ENCODE measurements at regions not wholly inside any gene's neighbourhood (a gene's known extent, or its start where the extent isn't known, plus 50 kb on each side); places are given as distances from the start of the nearest gene placed in this dataset.

GRCh38 chr4:3851881-3852280, 85.7 kb downstream of the ADRA2C start:
- DNase-seq (ENCODE audit: low spot score in 2 of 2) (no peak), ATAC-seq (replicated peaks; ENCODE audit: extremely low read depth, poor library complexity, severe bottlenecking) (no peak)
- Mint-ChIP-seq H3K4me3 (no peak overlapping the region), H3K36me3 (ENCODE audit: insufficient read depth) (peaks cover 3% of the 10 kb centered on the region), H3K4me1 (no peaks in the 10 kb centered on the region), H3K27ac (ENCODE audit: low read depth) (no peak overlapping the region), H3K9me3 (peaks cover 7% of the 10 kb centered on the region), H3K27me3 (peaks cover 71% of the 10 kb centered on the region)

GRCh38 chr4:3852309-3852708, 86.1 kb downstream of the ADRA2C start:
- Mint-ChIP-seq H3K27ac (ENCODE audit: low read depth) (no peak overlapping the region), H3K27me3 (peaks cover 68% of the 10 kb centered on the region), H3K4me3 (no peak overlapping the region), H3K4me1 (no peaks in the 10 kb centered on the region), H3K36me3 (ENCODE audit: insufficient read depth) (peaks cover 3% of the 10 kb centered on the region), H3K9me3 (peaks cover 7% of the 10 kb centered on the region)
- no peak for DNase-seq (ENCODE audit: low spot score in 2 of 2)
- ATAC-seq (replicated peaks; ENCODE audit: extremely low read depth, poor library complexity, severe bottlenecking) = no peak

GRCh38 chr4:3852711-3853110, 86.5 kb downstream of the ADRA2C start:
- Mint-ChIP-seq H3K4me1 (no peaks in the 10 kb centered on the region), H3K27me3 (peaks cover 68% of the 10 kb centered on the region), H3K27ac (ENCODE audit: low read depth) (no peak overlapping the region), H3K4me3 (no peak overlapping the region), H3K36me3 (ENCODE audit: insufficient read depth) (peaks cover 3% of the 10 kb centered on the region), H3K9me3 (peaks cover 7% of the 10 kb centered on the region)
- DNase-seq (ENCODE audit: low spot score in 2 of 2) = no peak
- ATAC-seq (replicated peaks; ENCODE audit: extremely low read depth, poor library complexity, severe bottlenecking) = no peak

- Mint-ChIP-seq H3K27me3 (peaks cover 68% of the 10 kb centered on the region), H3K4me3 (no peak overlapping the region), H3K36me3 (ENCODE audit: insufficient read depth) (peaks cover 3% of the 10 kb centered on the region), H3K4me1 (no peaks in the 10 kb centered on the region), H3K9me3 (peaks cover 7% of the 10 kb centered on the region), H3K27ac (ENCODE audit: low read depth) (no peak overlapping the region)
- ATAC-seq (replicated peaks; ENCODE audit: extremely low read depth, poor library complexity, severe bottlenecking) (no peak), DNase-seq (ENCODE audit: low spot score in 2 of 2) (no peak)
Measured at GRCh38 chr4:3853388-3854035, 87.3 kb downstream of the ADRA2C start.

GRCh38 chr4:3854661-3855060, 88.5 kb downstream of the ADRA2C start:
- ATAC-seq (replicated peaks; ENCODE audit: extremely low read depth, poor library complexity, severe bottlenecking) (no peak), DNase-seq (ENCODE audit: low spot score in 2 of 2) (no peak)
- Mint-ChIP-seq H3K9me3 (peaks cover 7% of the 10 kb centered on the region), H3K27me3 (peaks cover 58% of the 10 kb centered on the region), H3K4me3 (no peak overlapping the region), H3K27ac (ENCODE audit: low read depth) (no peak overlapping the region), H3K4me1 (no peaks in the 10 kb centered on the region), H3K36me3 (ENCODE audit: insufficient read depth) (peaks cover 3% of the 10 kb centered on the region)

GRCh38 chr4:3855646-3856045, 89.5 kb downstream of the ADRA2C start:
- H3K27ac Mint-ChIP-seq (ENCODE audit: low read depth) = no peak overlapping the region
- peaks cover 3% of the 10 kb centered on the region for H3K36me3 Mint-ChIP-seq (ENCODE audit: insufficient read depth)
- H3K4me1 Mint-ChIP-seq = no peaks in the 10 kb centered on the region
- no peak for DNase-seq (ENCODE audit: low spot score in 2 of 2)
- H3K27me3 Mint-ChIP-seq = peaks cover 55% of the 10 kb centered on the region
- H3K4me3 Mint-ChIP-seq = no peak overlapping the region
- H3K9me3 Mint-ChIP-seq = peaks cover 3% of the 10 kb centered on the region
- no peak for ATAC-seq (replicated peaks; ENCODE audit: extremely low read depth, poor library complexity, severe bottlenecking)

- peaks cover 49% of the 10 kb centered on the region for H3K27me3 Mint-ChIP-seq
- DNase-seq (ENCODE audit: low spot score in 2 of 2) = no peak
- no peaks in the 10 kb centered on the region for H3K9me3 Mint-ChIP-seq
- H3K4me3 Mint-ChIP-seq = no peak overlapping the region
- H3K36me3 Mint-ChIP-seq (ENCODE audit: insufficient read depth) = peaks cover 3% of the 10 kb centered on the region
- no peaks in the 10 kb centered on the region for H3K4me1 Mint-ChIP-seq
- ATAC-seq (replicated peaks; ENCODE audit: extremely low read depth, poor library complexity, severe bottlenecking) = no peak
- no peak overlapping the region for H3K27ac Mint-ChIP-seq (ENCODE audit: low read depth)
Measured at GRCh38 chr4:3856604-3857204, 90.5 kb downstream of the ADRA2C start.

GRCh38 chr4:3857269-3857926, 91.2 kb downstream of the ADRA2C start:
- Mint-ChIP-seq H3K27ac (ENCODE audit: low read depth) (no peak overlapping the region), H3K27me3 (peaks cover 45% of the 10 kb centered on the region), H3K9me3 (no peaks in the 10 kb centered on the region), H3K4me1 (no peaks in the 10 kb centered on the region), H3K4me3 (no peak overlapping the region), H3K36me3 (ENCODE audit: insufficient read depth) (peaks cover 3% of the 10 kb centered on the region)
- no peak for DNase-seq (ENCODE audit: low spot score in 2 of 2)
- no peak for ATAC-seq (replicated peaks; ENCODE audit: extremely low read depth, poor library complexity, severe bottlenecking)

GRCh38 chr4:3858046-3858730, 92.0 kb downstream of the ADRA2C start:
- H3K27ac Mint-ChIP-seq (ENCODE audit: low read depth) = no peak overlapping the region
- no peak overlapping the region for H3K4me3 Mint-ChIP-seq
- no peak for DNase-seq (ENCODE audit: low spot score in 2 of 2)
- ATAC-seq (replicated peaks; ENCODE audit: extremely low read depth, poor library complexity, severe bottlenecking) = no peak
- no peaks in the 10 kb centered on the region for H3K9me3 Mint-ChIP-seq
- H3K27me3 Mint-ChIP-seq = peaks cover 37% of the 10 kb centered on the region
- peaks cover 3% of the 10 kb centered on the region for H3K36me3 Mint-ChIP-seq (ENCODE audit: insufficient read depth)
- H3K4me1 Mint-ChIP-seq = no peaks in the 10 kb centered on the region

- Mint-ChIP-seq H3K27ac (ENCODE audit: low read depth) (no peak overlapping the region), H3K36me3 (ENCODE audit: insufficient read depth) (peaks cover under 1% of the 10 kb centered on the region), H3K4me3 (no peak overlapping the region), H3K9me3 (no peaks in the 10 kb centered on the region), H3K27me3 (peaks cover 31% of the 10 kb centered on the region), H3K4me1 (no peaks in the 10 kb centered on the region)
- DNase-seq (ENCODE audit: low spot score in 2 of 2) (no peak), ATAC-seq (replicated peaks; ENCODE audit: extremely low read depth, poor library complexity, severe bottlenecking) (no peak)
Measured at GRCh38 chr4:3858765-3859388, 92.7 kb downstream of the ADRA2C start.

GRCh38 chr4:3859571-3859970, 93.4 kb downstream of the ADRA2C start:
- ATAC-seq (replicated peaks; ENCODE audit: extremely low read depth, poor library complexity, severe bottlenecking) (no peak), DNase-seq (ENCODE audit: low spot score in 2 of 2) (no peak)
- Mint-ChIP-seq H3K4me3 (no peak overlapping the region), H3K27ac (ENCODE audit: low read depth) (no peak overlapping the region), H3K4me1 (no peaks in the 10 kb centered on the region), H3K27me3 (peaks cover 24% of the 10 kb centered on the region), H3K9me3 (no peaks in the 10 kb centered on the region), H3K36me3 (ENCODE audit: insufficient read depth) (no peaks in the 10 kb centered on the region)

GRCh38 chr4:3860061-3860912, 94.1 kb downstream of the ADRA2C start:
- no peaks in the 10 kb centered on the region for H3K4me1 Mint-ChIP-seq
- H3K36me3 Mint-ChIP-seq (ENCODE audit: insufficient read depth) = no peaks in the 10 kb centered on the region
- DNase-seq (ENCODE audit: low spot score in 2 of 2) (no peak), ATAC-seq (replicated peaks; ENCODE audit: extremely low read depth, poor library complexity, severe bottlenecking) (no peak)
- peaks cover 16% of the 10 kb centered on the region for H3K27me3 Mint-ChIP-seq
- H3K4me3 Mint-ChIP-seq = no peak overlapping the region
- no peaks in the 10 kb centered on the region for H3K9me3 Mint-ChIP-seq
- H3K27ac Mint-ChIP-seq (ENCODE audit: low read depth) = no peak overlapping the region
